ENCODE measurements at regions not wholly inside any gene's neighbourhood (a gene's known extent, or its start where the extent isn't known, plus 50 kb on each side); places are given as distances from the start of the nearest gene placed in this dataset.

DNA sequence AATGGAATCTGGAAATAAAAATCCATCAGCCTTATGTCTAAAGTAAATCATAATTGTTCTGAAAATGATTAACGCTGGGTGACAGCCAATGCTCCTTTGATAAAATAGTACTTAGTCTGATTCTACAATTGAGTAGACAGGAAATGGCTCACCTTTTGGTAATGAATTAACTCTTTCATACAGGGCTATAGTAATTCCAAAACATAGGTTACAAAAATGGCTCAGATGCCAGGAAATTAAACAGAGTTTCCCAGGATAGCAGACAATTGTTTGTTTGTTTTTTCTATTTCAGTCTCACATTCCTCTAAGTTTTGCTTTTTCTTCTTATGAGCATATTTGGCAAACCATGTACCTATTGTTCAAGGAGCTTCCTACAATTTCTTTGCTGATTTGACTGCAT lies 257.2 kb upstream of the EPHA7 start:
- TF ChIP-seq, protein P1, sequence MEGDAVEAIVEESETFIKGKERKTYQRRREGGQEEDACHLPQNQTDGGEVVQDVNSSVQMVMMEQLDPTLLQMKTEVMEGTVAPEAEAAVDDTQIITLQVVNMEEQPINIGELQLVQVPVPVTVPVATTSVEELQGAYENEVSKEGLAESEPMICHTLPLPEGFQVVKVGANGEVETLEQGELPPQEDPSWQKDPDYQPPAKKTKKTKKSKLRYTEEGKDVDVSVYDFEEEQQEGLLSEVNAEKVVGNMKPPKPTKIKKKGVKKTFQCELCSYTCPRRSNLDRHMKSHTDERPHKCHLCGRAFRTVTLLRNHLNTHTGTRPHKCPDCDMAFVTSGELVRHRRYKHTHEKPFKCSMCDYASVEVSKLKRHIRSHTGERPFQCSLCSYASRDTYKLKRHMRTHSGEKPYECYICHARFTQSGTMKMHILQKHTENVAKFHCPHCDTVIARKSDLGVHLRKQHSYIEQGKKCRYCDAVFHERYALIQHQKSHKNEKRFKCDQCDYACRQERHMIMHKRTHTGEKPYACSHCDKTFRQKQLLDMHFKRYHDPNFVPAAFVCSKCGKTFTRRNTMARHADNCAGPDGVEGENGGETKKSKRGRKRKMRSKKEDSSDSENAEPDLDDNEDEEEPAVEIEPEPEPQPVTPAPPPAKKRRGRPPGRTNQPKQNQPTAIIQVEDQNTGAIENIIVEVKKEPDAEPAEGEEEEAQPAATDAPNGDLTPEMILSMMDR (IDR thresholded peaks at IDR 0.05; ENCODE audit: poor library complexity, severe bottlenecking) = no peak
- TF ChIP-seq POLR2AphosphoS5 (IDR thresholded peaks at IDR 0.05) (no peak), MXI1 (conservative IDR thresholded peaks at IDR 0.05; ENCODE audit: poor library complexity, severe bottlenecking) (no peak), RAD21 (conservative IDR thresholded peaks at IDR 0.05) (no peak), EP300 (conservative IDR thresholded peaks at IDR 0.05; ENCODE audit: poor library complexity, severe bottlenecking) (no peak), TAF1 (IDR thresholded peaks at IDR 0.05; ENCODE audit: low read depth) (no peak), EZH2 (IDR thresholded peaks at IDR 0.05; ENCODE audit: borderline replicate concordance, insufficient read depth, low read length, poor library complexity, severe bottlenecking) (no peak), SMC3 (conservative IDR thresholded peaks at IDR 0.05; ENCODE audit: poor library complexity) (no peak)

Measured in neural cell (in vitro differentiated cells).